Upper lobe of left lung (tissue), 6 donors: ENCODE measurements at regions not wholly inside any gene's neighbourhood (a gene's known extent, or its start where the extent isn't known, plus 50 kb on each side); places are given as distances from the start of the nearest gene placed in this dataset.
A peak's percentile ranks its signal among the peaks of the same experiment; 100 is the strongest.

Experiments
- ATAC-seq, 2 donors: fragments of 200-7000 bp; cut with Tn5 transposase; one replicate each; pipeline ENCODE4 v1.9.1; 2022; ENCODE audit warnings: mild to moderate bottlenecking in 2 of 2, moderate library complexity in 2 of 2; ENCODE audit not compliant: low FRiP score in 2 of 2
- DNase-seq, 2 donors: peaks; one replicate each; pipeline ENCODE4 v3.0.0-alpha.2; 2019 to 2020
- H3K27ac ChIP-seq, 4 donors: fragments of 200-600 bp; sonication (generic); one replicate each; pipeline ENCODE4 v1.5.1; 2016 to 2019
- H3K27me3 ChIP-seq, 4 donors: fragments of 200-600 bp; sonication (generic); one replicate each; pipeline ENCODE4 v1.5.1; 2017 to 2019
- H3K36me3 ChIP-seq, 4 donors: fragments of 200-600 bp; sonication (generic); one replicate each; pipeline ENCODE4 v1.5.1; 2016 to 2019
- H3K4me1 ChIP-seq, 4 donors: fragments of 200-600 bp; sonication (generic); one replicate each; pipeline ENCODE4 v1.5.1; 2018 to 2019
- H3K4me3 ChIP-seq, 4 donors: fragments of 200-600 bp; sonication (generic); one replicate each; pipeline ENCODE4 v1.5.1; 2017 to 2019; ENCODE audit warnings: mild to moderate bottlenecking in 2 of 4, moderate library complexity in 1 of 4
- H3K9me3 ChIP-seq, 4 donors: fragments of 200-600 bp; sonication (generic); one replicate each; pipeline ENCODE4 v1.5.1; 2018 to 2019
- CTCF ChIP-seq, 6 experiments: fragments of 450-650 bp in 4 of 6; fragments of 200-600 bp in 2 of 6; sonication (generic) in 2 of 6; IDR thresholded peaks; one replicate each; pipeline ENCODE4 v1.5.1; 2016 to 2019; ENCODE audit warnings: antibody characterized with exemption in 6 of 6
- EP300 ChIP-seq, 4 donors: sonication (generic); formaldehyde crosslinking; IDR thresholded peaks; one replicate each; pipeline ENCODE4 v1.5.1; 2017; ENCODE audit warnings: antibody characterized with exemption in 4 of 4, control low read depth in 2 of 4
- POLR2A ChIP-seq, 4 donors: fragments of 450-650 bp; IDR thresholded peaks; one replicate each; pipeline ENCODE4 v1.5.1; 2016 to 2017; ENCODE audit warnings: antibody characterized with exemption in 4 of 4, mild to moderate bottlenecking in 2 of 4
- POLR2AphosphoS5 ChIP-seq, 2 donors: sonication (generic); formaldehyde crosslinking; IDR thresholded peaks; one replicate each; pipeline ENCODE4 v1.5.1; 2017; ENCODE audit warnings: antibody characterized with exemption in 2 of 2
- WGBS, 2 donors: methylation state at CpG; one replicate each; pipeline ENCODE4 v1.1.5; 2017 to 2018; 5-methylcytosine and 5-hydroxymethylcytosine counted together
- donor health status: DM: no; HTN: no; CAD: no; lungs with moderate emphysema.
- donor health status: DM: no; HTN: yes; CAD: no; lungs with severe emphysema.

- WGBS, 2 donors, result 49 to 71% methylated on average over 6 of the region's 6 CpGs
- Histone ChIP-seq H3K36me3 (no peaks in the 10 kb centered on the region), H3K27me3 (no peaks in the 10 kb centered on the region), H3K4me1 (no peaks in the 10 kb centered on the region), H3K27ac (no peak overlapping the region), H3K9me3 (no peaks in the 10 kb centered on the region), H3K4me3 (no peak overlapping the region)
- no peak for TF ChIP-seq CTCF (IDR thresholded peaks at IDR 0.05)
- TF ChIP-seq EP300 (IDR thresholded peaks at IDR 0.05), result no peak
- no peak for TF ChIP-seq POLR2AphosphoS5 (IDR thresholded peaks at IDR 0.05)
- TF ChIP-seq POLR2A (IDR thresholded peaks at IDR 0.05), result no peak
- ATAC-seq (no peak), DNase-seq (no peak)
Measured at GRCh38 chr13:22135446-22135845, 464.6 kb downstream of the FGF9 start.

- WGBS, 2 donors, result 71 to 73% methylated on average over 4 of the region's 4 CpGs
Measured at GRCh38 chr13:22137361-22138050, 466.6 kb downstream of the FGF9 start.

GRCh38 chr13:22138947-22139346 lies 468.1 kb downstream of the FGF9 start:
- Histone ChIP-seq H3K4me1 (no peaks in the 10 kb centered on the region), H3K4me3 (no peak overlapping the region), H3K27me3 (no peaks in the 10 kb centered on the region), H3K27ac (no peak overlapping the region), H3K9me3 (no peaks in the 10 kb centered on the region), H3K36me3 (no peaks in the 10 kb centered on the region)
- 86 to 91% methylated on average over 8 of the region's 8 CpGs for WGBS, 2 donors
- DNase-seq (no peak), ATAC-seq (no peak)
- TF ChIP-seq POLR2A (IDR thresholded peaks at IDR 0.05) (no peak), EP300 (IDR thresholded peaks at IDR 0.05) (no peak), CTCF (IDR thresholded peaks at IDR 0.05) (no peak), POLR2AphosphoS5 (IDR thresholded peaks at IDR 0.05) (no peak)

More at GRCh38 chr13:22137361-22138050, 466.6 kb downstream of the FGF9 start:
- no peak for ATAC-seq
- Histone ChIP-seq H3K27me3 (no peaks in the 10 kb centered on the region), H3K4me1 (no peaks in the 10 kb centered on the region), H3K9me3 (no peaks in the 10 kb centered on the region), H3K36me3 (no peaks in the 10 kb centered on the region), H3K4me3 (no peak overlapping the region), H3K27ac (no peak overlapping the region)
- no peak for DNase-seq
- TF ChIP-seq CTCF (IDR thresholded peaks at IDR 0.05), result no peak
- TF ChIP-seq EP300 (IDR thresholded peaks at IDR 0.05), result no peak
- no peak for TF ChIP-seq POLR2A (IDR thresholded peaks at IDR 0.05)
- no peak for TF ChIP-seq POLR2AphosphoS5 (IDR thresholded peaks at IDR 0.05)

- TF ChIP-seq CTCF (IDR thresholded peaks at IDR 0.05) (no peak), POLR2AphosphoS5 (IDR thresholded peaks at IDR 0.05) (no peak), POLR2A (IDR thresholded peaks at IDR 0.05) (no peak), EP300 (IDR thresholded peaks at IDR 0.05) (no peak)
- no peak overlapping the region for H3K27ac ChIP-seq
- ATAC-seq (no peak), DNase-seq (no peak)
- 65 to 68% methylated on average over 1 of the region's 1 CpG for WGBS, 2 donors
- no peaks in the 10 kb centered on the region for H3K27me3 ChIP-seq
- H3K36me3 ChIP-seq, result no peaks in the 10 kb centered on the region
- no peaks in the 10 kb centered on the region for H3K9me3 ChIP-seq
- no peak overlapping the region for H3K4me3 ChIP-seq
- H3K4me1 ChIP-seq, result no peaks in the 10 kb centered on the region
Measured at GRCh38 chr13:22141716-22142115, 470.8 kb downstream of the FGF9 start.

- Histone ChIP-seq H3K4me1 (no peaks in the 10 kb centered on the region), H3K4me3 (no peak overlapping the region), H3K9me3 (no peaks in the 10 kb centered on the region), H3K27ac (no peak overlapping the region), H3K36me3 (no peaks in the 10 kb centered on the region), H3K27me3 (no peaks in the 10 kb centered on the region)
- peak in 1 of 2 donors; percentile 8 for ATAC-seq
- 62 to 67% methylated on average over 1 of the region's 1 CpG for WGBS, 2 donors
- DNase-seq, result no peak
- TF ChIP-seq CTCF (IDR thresholded peaks at IDR 0.05), result no peak
- TF ChIP-seq POLR2A (IDR thresholded peaks at IDR 0.05), result no peak
- TF ChIP-seq POLR2AphosphoS5 (IDR thresholded peaks at IDR 0.05), result no peak
- no peak for TF ChIP-seq EP300 (IDR thresholded peaks at IDR 0.05)
Measured at GRCh38 chr13:22143671-22144070, 472.8 kb downstream of the FGF9 start.
